DND-41 (cell line): ENCODE measurements at regions not wholly inside any gene's neighbourhood (a gene's known extent, or its start where the extent isn't known, plus 50 kb on each side); places are given as distances from the start of the nearest gene placed in this dataset.

ENCODE experiments used
- ATAC-seq: fragments of 200-7000 bp; cut with Tn5 transposase; 3 replicates; pipeline ENCODE4 v1.9.1; 2021; ENCODE audit warnings: low read depth; ENCODE audit not compliant: insufficient read depth
- DNase-seq: peaks from one replicate; pipeline ENCODE4 v3.0.0-alpha.2; 2020
- H2AFZ ChIP-seq: 2 replicates; pipeline ENCODE4 v1.6.0; 2012; ENCODE audit warnings: low read depth, low read length
- H3K27ac ChIP-seq: 2 replicates; pipeline ENCODE4 v1.5.1; 2012; ENCODE audit warnings: low read length, inconsistent platforms
- H3K27me3 ChIP-seq: fragments of 200-600 bp; sonication (generic); 2 replicates; pipeline ENCODE4 v1.6.0; 2012; ENCODE audit warnings: low read length, mild to moderate bottlenecking, inconsistent platforms; ENCODE audit not compliant: insufficient read depth, poor library complexity
- H3K36me3 ChIP-seq: 2 replicates; pipeline ENCODE4 v1.5.1; 2012; ENCODE audit warnings: low read length, inconsistent platforms; ENCODE audit not compliant: insufficient read depth
- H3K4me1 ChIP-seq: 2 replicates; pipeline ENCODE4 v1.5.1; 2012; ENCODE audit warnings: mild to moderate bottlenecking, low read length; ENCODE audit not compliant: insufficient read depth
- H3K4me2 ChIP-seq: 2 replicates; pipeline ENCODE4 v1.6.0; 2012; ENCODE audit warnings: mild to moderate bottlenecking, moderate library complexity, low read length, inconsistent platforms; ENCODE audit not compliant: insufficient read depth
- H3K4me3 ChIP-seq, 2 experiments: fragments of 200-600 bp in 1 of 2; shearing (Covaris generic) in 1 of 2; 2 replicates each; pipeline ENCODE4 v1.5.1; 2012 to 2016; ENCODE audit warnings: inconsistent platforms in 2 of 2, low read length in 2 of 2, mild to moderate bottlenecking in 2 of 2, low read depth in 1 of 2, moderate library complexity in 1 of 2
- H3K79me2 ChIP-seq: 2 replicates; pipeline ENCODE4 v1.6.0; 2012; ENCODE audit warnings: low read length, inconsistent platforms; ENCODE audit not compliant: insufficient read depth
- H3K9ac ChIP-seq: 2 replicates; pipeline ENCODE4 v1.6.0; 2012; ENCODE audit warnings: low read depth, mild to moderate bottlenecking, inconsistent platforms, low read length, moderate library complexity
- H3K9me3 ChIP-seq: 2 replicates; pipeline ENCODE4 v1.5.1; 2012; ENCODE audit warnings: low read length, moderate library complexity, mild to moderate bottlenecking, inconsistent platforms; ENCODE audit not compliant: insufficient read depth, severe bottlenecking
- H4K20me1 ChIP-seq: 2 replicates; pipeline ENCODE4 v1.6.0; 2012; ENCODE audit warnings: low read length; ENCODE audit not compliant: insufficient read depth
- EZH2 ChIP-seq: IDR thresholded peaks from 3 replicates; pipeline ENCODE4 v1.6.1; 2012; ENCODE audit warnings: borderline replicate concordance, low read depth, mild to moderate bottlenecking, moderate library complexity, low read length, inconsistent platforms; ENCODE audit not compliant: severe bottlenecking
- TF ChIP-seq, protein P1 (sequence below): IDR thresholded peaks from 2 replicates; pipeline ENCODE4 v1.5.1; 2012; ENCODE audit warnings: borderline replicate concordance, low read length, moderate library complexity, mild to moderate bottlenecking; ENCODE audit not compliant: poor library complexity, severe bottlenecking; ENCODE audit errors: extremely low read depth

DNA sequence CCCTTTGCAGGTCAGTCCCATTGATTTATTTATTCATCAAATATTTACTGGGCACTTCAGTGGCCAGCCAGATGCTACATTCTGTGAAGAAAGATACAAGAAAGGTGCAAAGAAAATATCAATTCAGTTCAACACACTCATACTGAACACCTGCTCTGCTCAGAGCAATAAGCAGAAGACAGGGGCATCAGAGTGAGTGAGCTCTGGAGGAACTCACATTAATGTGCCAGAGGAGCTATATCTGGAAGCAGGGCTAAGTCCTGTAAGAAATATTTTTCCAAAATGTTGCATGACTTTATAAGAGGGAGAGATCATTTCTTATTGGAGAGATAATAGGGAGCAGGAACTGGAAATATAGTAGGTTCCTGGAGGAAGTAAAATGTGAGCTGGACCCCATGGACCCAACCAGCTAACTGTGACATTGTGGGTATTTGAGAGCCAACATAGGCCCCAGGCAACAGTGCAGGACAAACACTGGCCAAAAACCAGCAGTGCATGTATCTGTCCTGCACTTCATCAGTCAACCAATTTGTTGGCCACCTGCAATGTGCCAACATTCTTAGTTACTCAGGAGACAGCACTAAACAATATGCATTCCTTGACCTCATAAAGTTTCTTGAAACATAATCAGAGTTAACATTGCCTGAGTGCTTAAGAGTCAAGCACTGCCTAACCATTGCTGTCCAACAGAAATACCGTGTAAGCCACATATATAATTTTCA lies 102.7 kb upstream of the PTPRM start:
- TF ChIP-seq, protein P1, sequence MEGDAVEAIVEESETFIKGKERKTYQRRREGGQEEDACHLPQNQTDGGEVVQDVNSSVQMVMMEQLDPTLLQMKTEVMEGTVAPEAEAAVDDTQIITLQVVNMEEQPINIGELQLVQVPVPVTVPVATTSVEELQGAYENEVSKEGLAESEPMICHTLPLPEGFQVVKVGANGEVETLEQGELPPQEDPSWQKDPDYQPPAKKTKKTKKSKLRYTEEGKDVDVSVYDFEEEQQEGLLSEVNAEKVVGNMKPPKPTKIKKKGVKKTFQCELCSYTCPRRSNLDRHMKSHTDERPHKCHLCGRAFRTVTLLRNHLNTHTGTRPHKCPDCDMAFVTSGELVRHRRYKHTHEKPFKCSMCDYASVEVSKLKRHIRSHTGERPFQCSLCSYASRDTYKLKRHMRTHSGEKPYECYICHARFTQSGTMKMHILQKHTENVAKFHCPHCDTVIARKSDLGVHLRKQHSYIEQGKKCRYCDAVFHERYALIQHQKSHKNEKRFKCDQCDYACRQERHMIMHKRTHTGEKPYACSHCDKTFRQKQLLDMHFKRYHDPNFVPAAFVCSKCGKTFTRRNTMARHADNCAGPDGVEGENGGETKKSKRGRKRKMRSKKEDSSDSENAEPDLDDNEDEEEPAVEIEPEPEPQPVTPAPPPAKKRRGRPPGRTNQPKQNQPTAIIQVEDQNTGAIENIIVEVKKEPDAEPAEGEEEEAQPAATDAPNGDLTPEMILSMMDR, result no peak
- no peak for TF ChIP-seq EZH2
- H3K27me3 ChIP-seq, result no peaks in the 10 kb centered on the region
- no peak overlapping the region for H2AFZ ChIP-seq
- no peak overlapping the region for H3K4me2 ChIP-seq
- no peaks in the 10 kb centered on the region for H4K20me1 ChIP-seq
- no peak overlapping the region for H3K4me3 ChIP-seq
- no peak overlapping the region for H3K27ac ChIP-seq
- H3K36me3 ChIP-seq, result no peaks in the 10 kb centered on the region
- no peaks in the 10 kb centered on the region for H3K4me1 ChIP-seq
- no peaks in the 10 kb centered on the region for H3K9me3 ChIP-seq
- H3K9ac ChIP-seq, result no peak overlapping the region
- ATAC-seq, result no peak
- DNase-seq, result no peak
- H3K79me2 ChIP-seq, result no peaks in the 10 kb centered on the region

DNA sequence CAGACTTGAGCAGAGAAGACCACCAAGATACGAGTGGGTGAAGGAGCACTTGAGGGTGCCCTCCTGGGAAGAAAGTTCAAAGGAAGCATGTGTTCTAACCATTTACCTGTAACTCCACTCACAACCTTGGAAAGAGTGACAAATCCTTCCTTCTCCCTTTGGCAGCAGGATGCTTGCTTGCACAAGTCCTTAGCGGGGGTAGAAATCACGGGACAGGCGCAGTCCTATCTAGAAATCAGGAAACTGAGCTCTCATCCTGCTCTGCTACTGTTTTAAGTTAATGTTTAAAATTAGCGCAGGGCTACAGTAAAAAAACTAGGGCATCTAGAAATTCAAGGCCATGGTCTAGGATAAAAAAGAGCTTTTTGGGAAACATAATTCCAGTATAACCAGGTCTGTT lies 100.9 kb upstream of the PTPRM start:
- no peaks in the 10 kb centered on the region for H3K27me3 ChIP-seq
- no peak for ATAC-seq
- no peak overlapping the region for H3K4me2 ChIP-seq
- H3K36me3 ChIP-seq, result no peaks in the 10 kb centered on the region
- H3K4me3 ChIP-seq, result no peak overlapping the region
- H3K27ac ChIP-seq, result no peak overlapping the region
- H3K9ac ChIP-seq, result no peak overlapping the region
- no peaks in the 10 kb centered on the region for H3K9me3 ChIP-seq
- H2AFZ ChIP-seq, result no peak overlapping the region
- TF ChIP-seq, protein P1, result no peak
- TF ChIP-seq EZH2, result no peak
- DNase-seq, result no peak
- H3K4me1 ChIP-seq, result no peaks in the 10 kb centered on the region
- H3K79me2 ChIP-seq, result no peaks in the 10 kb centered on the region
- H4K20me1 ChIP-seq, result no peaks in the 10 kb centered on the region

DNA sequence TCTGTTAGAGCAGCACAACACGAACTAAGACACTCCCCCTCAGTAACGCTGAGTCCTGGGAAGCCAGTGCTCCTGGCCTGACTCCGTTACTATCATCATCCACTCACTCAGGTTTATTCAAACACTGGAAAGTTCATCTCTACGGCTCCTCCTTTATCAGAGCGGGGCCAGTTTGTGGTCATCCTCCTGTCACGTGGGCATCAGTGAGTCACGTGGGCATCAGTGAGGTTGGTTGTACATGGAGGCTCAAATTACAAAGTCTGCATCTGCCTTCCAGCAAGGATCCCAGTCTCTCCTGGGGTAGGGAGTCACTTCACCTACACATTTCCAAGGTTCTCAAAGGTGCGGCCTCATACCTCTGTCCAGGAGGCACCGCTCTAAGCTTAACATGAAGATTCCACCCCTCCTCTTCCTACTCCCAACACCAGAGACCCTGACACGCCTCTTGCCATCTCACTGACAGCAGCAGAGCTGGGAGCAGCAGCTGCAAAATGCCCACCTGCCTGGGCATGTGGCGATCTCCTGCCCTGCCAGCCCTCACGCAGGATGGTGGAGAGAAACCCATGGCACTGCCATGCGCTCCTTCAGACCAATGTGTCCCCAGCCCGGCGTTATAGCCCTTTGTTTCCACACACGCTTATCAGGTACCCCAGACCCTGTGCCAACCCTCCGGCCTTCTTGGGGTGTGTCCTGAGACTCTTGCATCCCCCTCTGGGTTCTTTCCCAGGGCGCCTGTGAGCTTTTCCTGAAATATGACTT lies 99.2 kb upstream of the PTPRM start:
- H3K27ac ChIP-seq, result no peak overlapping the region
- H3K27me3 ChIP-seq, result no peaks in the 10 kb centered on the region
- no peaks in the 10 kb centered on the region for H4K20me1 ChIP-seq
- no peak for TF ChIP-seq EZH2
- TF ChIP-seq, protein P1, result no peak
- no peak overlapping the region for H2AFZ ChIP-seq
- H3K36me3 ChIP-seq, result no peaks in the 10 kb centered on the region
- no peaks in the 10 kb centered on the region for H3K79me2 ChIP-seq
- no peak for ATAC-seq
- no peaks in the 10 kb centered on the region for H3K4me1 ChIP-seq
- no peak overlapping the region for H3K9ac ChIP-seq
- H3K9me3 ChIP-seq, result no peaks in the 10 kb centered on the region
- no peak overlapping the region for H3K4me3 ChIP-seq
- H3K4me2 ChIP-seq, result no peak overlapping the region
- no peak for DNase-seq
